A673 (cell line): ENCODE measurements at regions not wholly inside any gene's neighbourhood (a gene's known extent, or its start where the extent isn't known, plus 50 kb on each side); places are given as distances from the start of the nearest gene placed in this dataset.

Source experiments
- BruUV-seq: library from RNA; stranded (reverse); fragments of 400-500 nt; replicated peaks from 2 replicates; lab custom pipeline; 2021; lab: Mats Ljungman, UMichigan
- CTCF ChIA-PET: fragments of 300-600 bp; sonication (Branson Sonifier 250); formaldehyde crosslinking; loops from one replicate; lab custom pipeline; 2022; ENCODE audit warnings: antibody characterized with exemption; lab: Charles Lee
- POLR2A ChIA-PET: fragments of 300-600 bp; sonication (Branson Sonifier 250); formaldehyde crosslinking; loops from one replicate; lab custom pipeline; 2022; ENCODE audit warnings: antibody characterized with exemption; ENCODE audit not compliant: low non-redundant PET; lab: Charles Lee
- DNase-seq: peaks from one replicate; pipeline ENCODE4 v3.0.0-alpha.2; 2015; ENCODE audit warnings: low spot score
- H3K27ac ChIP-seq: fragments of 200-600 bp; sonication (generic); 2 replicates; pipeline ENCODE4 v1.5.1; 2016; ENCODE audit warnings: mixed run types, low read depth, mild to moderate bottlenecking, mixed read lengths, antibody characterized with exemption, low read length; ENCODE audit not compliant: poor library complexity, severe bottlenecking
- H3K27me3 ChIP-seq: fragments of 200-600 bp; sonication (generic); replicated peaks from 2 replicates; pipeline ENCODE4 v1.6.1; 2017; ENCODE audit warnings: mixed run types, low read depth, mild to moderate bottlenecking, mixed read lengths, antibody characterized with exemption, low read length; ENCODE audit not compliant: insufficient read depth, poor library complexity
- H3K36me3 ChIP-seq: fragments of 200-600 bp; sonication (generic); 2 replicates; pipeline ENCODE4 v1.6.1; 2016; ENCODE audit warnings: mixed run types, mild to moderate bottlenecking, mixed read lengths, antibody characterized with exemption, low read length; ENCODE audit not compliant: insufficient read depth, poor library complexity, severe bottlenecking
- H3K4me1 ChIP-seq: fragments of 200-600 bp; sonication (generic); 2 replicates; pipeline ENCODE4 v1.6.1; 2017; ENCODE audit warnings: mixed run types, mild to moderate bottlenecking, mixed read lengths, antibody characterized with exemption, low read length; ENCODE audit not compliant: insufficient read depth, poor library complexity, severe bottlenecking
- H3K4me3 ChIP-seq: fragments of 200-600 bp; sonication (generic); 2 replicates; pipeline ENCODE4 v1.5.1; 2016; ENCODE audit warnings: low read depth, mixed run types, mild to moderate bottlenecking, mixed read lengths, low read length; ENCODE audit not compliant: poor library complexity, severe bottlenecking
- H3K9me3 ChIP-seq: fragments of 200-600 bp; sonication (generic); 2 replicates; pipeline ENCODE4 v1.6.1; 2016; ENCODE audit warnings: mixed run types, low read depth, mild to moderate bottlenecking, mixed read lengths, antibody characterized with exemption, low read length; ENCODE audit not compliant: poor library complexity, severe bottlenecking
- CTCF ChIP-seq: fragments of 300-800, 200-600 bp; sonication (generic); conservative IDR thresholded peaks from 2 replicates; pipeline ENCODE4 v1.5.1; 2017; ENCODE audit warnings: low read depth, mild to moderate bottlenecking, antibody characterized with exemption, low read length, moderate library complexity, mixed read lengths
- EZH2 ChIP-seq: fragments of 200-600 bp; sonication (generic); IDR thresholded peaks from 2 replicates; pipeline ENCODE4 v1.6.1; 2017; ENCODE audit warnings: borderline replicate concordance, low read depth, mild to moderate bottlenecking, mixed read lengths, antibody characterized with exemption, low read length; ENCODE audit not compliant: poor library complexity, severe bottlenecking
- intact Hi-C: fragments of 100-400 bp; cut with micrococcal nuclease; formaldehyde crosslinking; loops from one replicate; pipeline ENCODE4 v1.10.0; 2022; ENCODE audit not compliant: unreplicated experiment

- H3K36me3 ChIP-seq = no peaks in the 10 kb centered on the region
- H3K4me1 ChIP-seq = no peaks in the 10 kb centered on the region
- no peak overlapping the region for H3K27ac ChIP-seq
- no peak overlapping the region for H3K4me3 ChIP-seq
- intact Hi-C loops = no loop called here
- CTCF ChIA-PET = no interaction called here
- H3K27me3 ChIP-seq = no peaks in the 10 kb centered on the region
- POLR2A ChIA-PET = no interaction called here
- peak; percentile 13 for DNase-seq
- TF ChIP-seq CTCF (no peak), EZH2 (no peak)
- H3K9me3 ChIP-seq = no peaks in the 10 kb centered on the region
- no TSS peak for BruUV-seq
Observed at GRCh38 chr10:105702211-105702610, 1061.1 kb downstream of the SORCS3 start.

GRCh38 chr10:105700218-105700617 lies 1059.1 kb downstream of the SORCS3 start:
- Histone ChIP-seq H3K9me3 (no peaks in the 10 kb centered on the region), H3K4me3 (no peak overlapping the region), H3K27ac (no peak overlapping the region), H3K4me1 (no peaks in the 10 kb centered on the region), H3K36me3 (no peaks in the 10 kb centered on the region), H3K27me3 (peaks cover 5% of the 10 kb centered on the region)
- no TSS peak for BruUV-seq
- ChIA-PET POLR2A (no interaction called here), CTCF (no interaction called here)
- intact Hi-C loops = no loop called here
- TF ChIP-seq CTCF (no peak), EZH2 (no peak)
- no peak for DNase-seq

- no peak overlapping the region for H3K4me3 ChIP-seq
- intact Hi-C loops = loop anchor here (10.0 kb wide), 1 partner anchor 1055 kb away; the partner anchor contains the start of gene SORCS3
- peaks cover 9% of the 10 kb centered on the region for H3K27me3 ChIP-seq
- no peak for DNase-seq
- H3K27ac ChIP-seq = no peak overlapping the region
- no TSS peak for BruUV-seq
- TF ChIP-seq EZH2 = no peak
- no peak for TF ChIP-seq CTCF
- no peaks in the 10 kb centered on the region for H3K4me1 ChIP-seq
- H3K36me3 ChIP-seq = no peaks in the 10 kb centered on the region
- no peaks in the 10 kb centered on the region for H3K9me3 ChIP-seq
- ChIA-PET POLR2A (no interaction called here), CTCF (no interaction called here)
Observed at GRCh38 chr10:105699504-105699903, 1058.4 kb downstream of the SORCS3 start.
